MCF 10A (cell line): ENCODE measurements at regions not wholly inside any gene's neighbourhood (a gene's known extent, or its start where the extent isn't known, plus 50 kb on each side); places are given as distances from the start of the nearest gene placed in this dataset.

Experiments used
- BruUV-seq: library from RNA; stranded (reverse); fragments of 400-500 nt; replicated peaks from 2 replicates; lab custom pipeline; 2021; lab: Mats Ljungman, UMichigan
- CTCF ChIA-PET: fragments of 300-600 bp; sonication (Branson Sonifier 250); formaldehyde crosslinking; extraction: SDS; loops from one replicate; lab custom pipeline; 2021; ENCODE audit warnings: antibody characterized with exemption, inconsistent platforms; lab: Yijun Ruan, JAX
- POLR2A ChIA-PET: fragments of 300-600, 350-650 bp; sonication (Branson Sonifier 250); formaldehyde crosslinking; extraction: SDS; loops from one replicate; lab custom pipeline; 2020; ENCODE audit warnings: antibody characterized with exemption, inconsistent platforms; lab: Yijun Ruan, JAX
- DNase-seq: peaks from one replicate; pipeline ENCODE4 v3.0.0-alpha.2; 2018; ENCODE audit not compliant: unreplicated experiment
- H3K27ac Mint-ChIP-seq: one replicate; pipeline ENCODE4 v1.8.0; 2022; ENCODE audit warnings: mild to moderate bottlenecking, low read depth, mixed read lengths; ENCODE audit not compliant: unreplicated experiment
- H3K27me3 Mint-ChIP-seq: one replicate; pipeline ENCODE4 v1.8.0; 2022; ENCODE audit warnings: mixed read lengths; ENCODE audit not compliant: insufficient read depth, unreplicated experiment
- H3K36me3 Mint-ChIP-seq: one replicate; pipeline ENCODE4 v1.8.0; 2022; ENCODE audit warnings: mild to moderate bottlenecking, moderate library complexity, mixed read lengths; ENCODE audit not compliant: insufficient read depth, unreplicated experiment
- H3K4me1 Mint-ChIP-seq: one replicate; pipeline ENCODE4 v1.8.0; 2022; ENCODE audit warnings: mixed read lengths; ENCODE audit not compliant: insufficient read depth, unreplicated experiment
- H3K4me3 Mint-ChIP-seq: one replicate; pipeline ENCODE4 v1.8.0; 2022; ENCODE audit warnings: mild to moderate bottlenecking, moderate library complexity, mixed read lengths; ENCODE audit not compliant: unreplicated experiment
- H3K9me3 Mint-ChIP-seq: one replicate; pipeline ENCODE4 v1.8.0; 2022; ENCODE audit warnings: mixed read lengths; ENCODE audit not compliant: unreplicated experiment
- intact Hi-C: fragments of 100-400 bp; cut with micrococcal nuclease; formaldehyde crosslinking; loops from 2 replicates; pipeline ENCODE4 v1.14.1; 2022
- TF ChIP-seq, protein P1 (sequence below): fragments of 200-600 bp; IDR thresholded peaks from one replicate; pipeline ENCODE4 v1.8.0; 2022; ENCODE audit warnings: antibody characterized with exemption, mild to moderate bottlenecking; ENCODE audit not compliant: unreplicated experiment

DNA sequence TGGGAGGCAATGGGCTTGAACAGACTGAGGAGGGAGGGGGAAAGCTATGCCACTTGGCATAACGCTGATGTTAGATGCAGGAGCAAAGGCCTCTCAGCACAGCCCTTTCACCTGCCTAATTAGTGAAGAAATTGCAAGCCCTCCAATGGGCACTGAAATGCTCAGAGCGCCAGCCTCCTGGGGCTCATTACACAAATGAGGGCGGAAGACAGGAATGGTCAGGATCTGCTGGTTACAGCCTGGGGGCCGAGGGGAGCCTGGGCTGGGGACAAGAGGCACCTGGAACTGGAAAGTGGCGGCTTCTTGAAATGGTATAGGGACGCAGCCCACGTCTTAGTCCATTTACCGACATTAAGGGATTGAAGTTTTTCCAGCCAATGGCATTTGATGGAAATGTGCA lies 50.2 kb upstream of the PLET1 start:
- CTCF ChIA-PET, result interaction anchor here (0.5 kb wide), 1 partner anchor 494 kb away, joined by 4 read pairs; no protein-coding TSS in a partner anchor

DNA sequence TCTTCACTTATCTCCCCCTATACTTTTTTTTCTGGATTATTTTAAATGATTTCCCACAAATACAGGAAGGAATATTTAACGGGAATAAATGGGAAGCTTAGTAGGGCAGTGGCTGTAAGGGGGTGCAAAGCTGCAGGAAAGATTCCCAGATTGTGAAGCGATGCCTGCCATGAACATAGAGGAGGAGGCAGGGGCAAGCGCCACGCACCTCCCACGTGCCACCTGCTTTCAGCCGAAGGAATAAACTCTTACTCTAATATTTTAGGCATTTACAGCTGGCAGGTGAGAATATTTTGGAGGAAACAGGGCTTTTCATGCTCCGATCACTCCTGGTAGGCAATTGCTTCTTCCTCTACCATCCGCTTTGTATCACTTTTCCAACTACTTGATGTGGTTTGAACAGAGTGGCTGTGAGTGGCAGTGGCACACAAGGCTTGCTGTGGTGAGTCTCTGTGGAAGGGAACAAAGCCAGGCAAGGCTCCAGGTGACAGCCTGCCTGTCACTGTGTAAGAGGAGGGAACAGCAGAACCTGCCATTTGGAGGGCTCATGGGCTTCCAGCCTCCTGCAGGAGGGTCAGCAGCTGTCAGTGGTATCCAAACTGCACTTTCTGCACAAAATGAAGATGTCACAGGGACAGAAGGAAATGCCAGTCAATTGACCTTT lies 54.5 kb upstream of the PLET1 start:
- Mint-ChIP-seq H3K9me3 (no peaks in the 10 kb centered on the region), H3K36me3 (no peaks in the 10 kb centered on the region), H3K4me3 (no peak overlapping the region), H3K27ac (no peak overlapping the region), H3K27me3 (no peaks in the 10 kb centered on the region), H3K4me1 (peaks cover 37% of the 10 kb centered on the region)
- TF ChIP-seq, protein P1, sequence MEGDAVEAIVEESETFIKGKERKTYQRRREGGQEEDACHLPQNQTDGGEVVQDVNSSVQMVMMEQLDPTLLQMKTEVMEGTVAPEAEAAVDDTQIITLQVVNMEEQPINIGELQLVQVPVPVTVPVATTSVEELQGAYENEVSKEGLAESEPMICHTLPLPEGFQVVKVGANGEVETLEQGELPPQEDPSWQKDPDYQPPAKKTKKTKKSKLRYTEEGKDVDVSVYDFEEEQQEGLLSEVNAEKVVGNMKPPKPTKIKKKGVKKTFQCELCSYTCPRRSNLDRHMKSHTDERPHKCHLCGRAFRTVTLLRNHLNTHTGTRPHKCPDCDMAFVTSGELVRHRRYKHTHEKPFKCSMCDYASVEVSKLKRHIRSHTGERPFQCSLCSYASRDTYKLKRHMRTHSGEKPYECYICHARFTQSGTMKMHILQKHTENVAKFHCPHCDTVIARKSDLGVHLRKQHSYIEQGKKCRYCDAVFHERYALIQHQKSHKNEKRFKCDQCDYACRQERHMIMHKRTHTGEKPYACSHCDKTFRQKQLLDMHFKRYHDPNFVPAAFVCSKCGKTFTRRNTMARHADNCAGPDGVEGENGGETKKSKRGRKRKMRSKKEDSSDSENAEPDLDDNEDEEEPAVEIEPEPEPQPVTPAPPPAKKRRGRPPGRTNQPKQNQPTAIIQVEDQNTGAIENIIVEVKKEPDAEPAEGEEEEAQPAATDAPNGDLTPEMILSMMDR, result no peak
- no TSS peak for BruUV-seq
- ChIA-PET CTCF (no interaction called here), POLR2A (no interaction called here)
- DNase-seq, result no peak
- intact Hi-C loops, result no loop called here

More for the DNA sequence above, 50.2 kb upstream of the PLET1 start:
- no peak overlapping the region for H3K27ac Mint-ChIP-seq
- intact Hi-C loops, result loop anchor here (1.0 kb wide), 1 partner anchor 18 kb away; no protein-coding TSS in a partner anchor
- no peak for DNase-seq
- H3K27me3 Mint-ChIP-seq, result no peaks in the 10 kb centered on the region
- H3K4me3 Mint-ChIP-seq, result no peak overlapping the region
- TF ChIP-seq, protein P1, result no peak
- peaks cover 16% of the 10 kb centered on the region for H3K4me1 Mint-ChIP-seq
- POLR2A ChIA-PET, result interaction anchor here (1.2 to 3.5 kb wide), 5 partner anchors 8 to 54 kb away, joined by 3 to 26 read pairs (median 8); no protein-coding TSS in a partner anchor
- H3K9me3 Mint-ChIP-seq, result peaks cover 11% of the 10 kb centered on the region
- H3K36me3 Mint-ChIP-seq, result no peaks in the 10 kb centered on the region
- BruUV-seq, result no TSS peak

DNA sequence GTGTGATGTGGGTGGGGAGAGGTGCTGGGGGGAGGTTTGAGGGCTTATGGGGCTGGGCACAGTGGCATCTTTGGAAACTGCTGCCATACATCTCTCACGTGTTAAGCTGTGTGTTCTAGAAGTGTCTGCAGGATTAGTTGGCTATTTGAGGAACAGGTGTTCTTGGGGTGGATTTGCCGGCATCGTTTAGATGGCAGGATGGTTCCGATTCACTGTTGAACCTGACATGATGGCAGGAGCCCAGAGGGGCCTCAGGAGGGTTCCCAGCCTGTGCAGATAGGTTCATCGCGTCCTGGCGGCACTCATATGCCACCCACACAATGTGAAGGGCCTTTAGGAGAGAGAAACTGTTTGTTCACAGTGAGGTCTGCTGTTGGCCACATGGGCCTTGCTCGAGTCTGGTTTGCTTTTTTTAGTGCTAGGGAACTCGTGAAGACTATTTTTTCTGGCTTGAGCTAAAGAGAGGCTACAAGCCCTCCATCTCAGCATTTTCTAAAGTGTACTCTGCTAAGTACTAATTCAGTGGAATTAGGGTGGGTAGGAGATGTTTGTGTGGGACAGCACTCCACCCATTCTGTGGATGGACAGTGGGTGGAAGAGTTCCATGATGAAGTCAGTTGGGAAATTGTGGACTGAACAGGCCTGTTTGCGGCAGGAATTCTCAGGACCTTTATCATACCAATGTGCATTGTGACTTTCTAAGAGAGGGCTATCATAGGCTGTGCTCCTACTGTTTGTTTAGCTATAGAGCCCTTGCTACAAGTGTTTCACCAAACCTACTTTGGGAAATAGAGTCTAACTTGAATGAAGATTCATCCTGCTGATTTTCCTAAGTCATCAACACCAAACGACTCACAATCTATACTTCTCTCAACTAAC lies 55.4 kb upstream of the PLET1 start:
- no peak overlapping the region for H3K27ac Mint-ChIP-seq
- no peak overlapping the region for H3K4me3 Mint-ChIP-seq
- intact Hi-C loops, result no loop called here
- CTCF ChIA-PET, result interaction anchor here (1.2 to 1.3 kb wide), 2 partner anchors 18 to 29 kb away, joined by 3 to 4 read pairs; no protein-coding TSS in a partner anchor
- TF ChIP-seq, protein P1, result no peak
- H3K27me3 Mint-ChIP-seq, result no peaks in the 10 kb centered on the region
- BruUV-seq, result no TSS peak
- H3K4me1 Mint-ChIP-seq, result peaks cover 37% of the 10 kb centered on the region
- POLR2A ChIA-PET, result interaction anchor here (0.6 to 0.9 kb wide), 3 partner anchors 60 to 412 kb away, joined by 3 read pairs; no protein-coding TSS in a partner anchor
- no peaks in the 10 kb centered on the region for H3K9me3 Mint-ChIP-seq
- peaks cover 6% of the 10 kb centered on the region for H3K36me3 Mint-ChIP-seq
- DNase-seq, result no peak

DNA sequence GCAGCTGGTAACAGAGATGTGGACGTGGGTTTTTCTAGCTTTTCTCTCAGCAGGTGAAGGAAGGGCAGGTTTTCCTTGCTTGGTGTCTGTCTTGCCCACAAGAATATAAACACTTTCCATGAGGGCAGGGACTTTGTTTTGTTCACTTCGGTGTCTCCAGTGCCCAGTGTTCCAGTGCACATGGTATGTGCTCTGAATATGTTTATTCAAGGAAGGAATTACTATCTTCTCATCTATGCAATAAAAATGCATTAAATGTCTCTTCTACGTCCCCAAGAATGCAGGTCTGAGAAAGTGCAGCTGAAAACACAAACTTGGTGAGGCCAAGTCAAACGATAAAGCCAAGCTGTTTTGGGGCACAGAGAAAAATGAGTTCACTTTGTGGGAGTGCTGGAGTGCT lies 56.3 kb upstream of the PLET1 start:
- TF ChIP-seq, protein P1, result no peak
- Mint-ChIP-seq H3K4me1 (peaks cover 42% of the 10 kb centered on the region), H3K27ac (no peak overlapping the region), H3K4me3 (no peak overlapping the region), H3K36me3 (peaks cover 6% of the 10 kb centered on the region), H3K27me3 (no peaks in the 10 kb centered on the region), H3K9me3 (no peaks in the 10 kb centered on the region)
- no peak for DNase-seq
- POLR2A ChIA-PET, result interaction anchor here (0.6 to 0.9 kb wide), 3 partner anchors 220 to 644 kb away, joined by 3 read pairs; no protein-coding TSS in a partner anchor
- intact Hi-C loops, result no loop called here
- CTCF ChIA-PET, result interaction anchor here (0.5 to 1.3 kb wide), 6 partner anchors 17 to 980 kb away, joined by 3 to 4 read pairs (median 3); no protein-coding TSS in a partner anchor
- BruUV-seq, result no TSS peak
